ENCODE measurements at regions not wholly inside any gene's neighbourhood (a gene's known extent, or its start where the extent isn't known, plus 50 kb on each side); places are given as distances from the start of the nearest gene placed in this dataset.

GRCh38 chr14:104387022-104388010 lies 192.2 kb upstream of the C14orf180 start:
- Histone ChIP-seq H3K36me3 (no peaks in the 10 kb centered on the region), H3K4me3 (0 out of 2 replicates have a peak overlapping the region, but pooled peaks have one; percentile 43), H4K20me1 (no peaks in the 10 kb centered on the region), H3K9me3 (no peaks in the 10 kb centered on the region), H3K27me3 (peaks cover 6% of the 10 kb centered on the region; the same call in 1 of the 2 replicates), H3K4me2 (peak overlapping the region; percentile 97), H3K9ac (peak overlapping the region; percentile 42; the same call in 1 of the 2 replicates), H3K4me1 (peaks cover 95% of the 10 kb centered on the region), H3K27ac (peak overlapping the region; percentile 64)
- TF ChIP-seq Cebpa-rat (IDR thresholded peaks at IDR 0.05) = no peak

GRCh38 chr14:104388011-104388521 lies 191.5 kb upstream of the C14orf180 start:
- peaks cover 6% of the 10 kb centered on the region; the same call in 1 of the 2 replicates for H3K27me3 ChIP-seq
- no peaks in the 10 kb centered on the region for H3K9me3 ChIP-seq
- no peaks in the 10 kb centered on the region for H4K20me1 ChIP-seq
- no peak overlapping the region for H3K4me3 ChIP-seq
- H3K36me3 ChIP-seq = no peaks in the 10 kb centered on the region
- no peak for TF ChIP-seq Cebpa-rat (IDR thresholded peaks at IDR 0.05)
- peak overlapping the region; percentile 39 for H3K27ac ChIP-seq
- H3K9ac ChIP-seq = peak overlapping the region; percentile 25; the same call in 1 of the 2 replicates
- peaks cover 100% of the 10 kb centered on the region for H3K4me1 ChIP-seq
- peak overlapping the region; percentile 97 for H3K4me2 ChIP-seq

- Histone ChIP-seq H4K20me1 (no peaks in the 10 kb centered on the region), H3K36me3 (no peaks in the 10 kb centered on the region), H3K4me3 (peak overlapping the region; percentile 18; the same call in 1 of the 2 replicates), H3K27ac (peak overlapping the region; percentile 93), H3K27me3 (0 out of 2 replicates have a peak, but pooled peaks cover 6% of the 10 kb centered on the region), H3K9me3 (no peaks in the 10 kb centered on the region), H3K4me2 (peak overlapping the region; percentile 97), H3K4me1 (peaks cover 100% of the 10 kb centered on the region), H3K9ac (peak overlapping the region; percentile 53; the same call in 1 of the 2 replicates)
- TF ChIP-seq Cebpa-rat (IDR thresholded peaks at IDR 0.05) = no peak
Measured at GRCh38 chr14:104388541-104389325, 190.8 kb upstream of the C14orf180 start.

- H3K9me3 ChIP-seq = no peaks in the 10 kb centered on the region
- no peaks in the 10 kb centered on the region for H3K27me3 ChIP-seq
- peak overlapping the region; percentile 53; the same call in 1 of the 2 replicates for H3K9ac ChIP-seq
- peak overlapping the region; percentile 97 for H3K4me2 ChIP-seq
- H3K36me3 ChIP-seq = no peaks in the 10 kb centered on the region
- peaks cover 97% of the 10 kb centered on the region for H3K4me1 ChIP-seq
- TF ChIP-seq Cebpa-rat (IDR thresholded peaks at IDR 0.05) = no peak
- H3K27ac ChIP-seq = peak overlapping the region; percentile 93
- H4K20me1 ChIP-seq = no peaks in the 10 kb centered on the region
- H3K4me3 ChIP-seq = peak overlapping the region; percentile 18; the same call in 1 of the 2 replicates
Measured at GRCh38 chr14:104389326-104390220, 190.0 kb upstream of the C14orf180 start.

GRCh38 chr14:104390221-104390931 lies 189.2 kb upstream of the C14orf180 start:
- Histone ChIP-seq H3K36me3 (no peaks in the 10 kb centered on the region), H3K4me1 (peaks cover 97% of the 10 kb centered on the region), H3K27ac (peak overlapping the region; percentile 93), H4K20me1 (no peaks in the 10 kb centered on the region), H3K4me2 (peak overlapping the region; percentile 97), H3K9ac (peak overlapping the region; percentile 75; the same call in 1 of the 2 replicates), H3K27me3 (no peaks in the 10 kb centered on the region), H3K4me3 (no peak overlapping the region), H3K9me3 (no peaks in the 10 kb centered on the region)
- no peak for TF ChIP-seq Cebpa-rat (IDR thresholded peaks at IDR 0.05)

GRCh38 chr14:104390941-104391901 lies 188.3 kb upstream of the C14orf180 start:
- H3K4me1 ChIP-seq = peaks cover 97% of the 10 kb centered on the region
- no peaks in the 10 kb centered on the region for H3K9me3 ChIP-seq
- peak overlapping the region; percentile 93 for H3K27ac ChIP-seq
- peak overlapping the region; percentile 7; the same call in 1 of the 2 replicates for H3K4me3 ChIP-seq
- no peaks in the 10 kb centered on the region for H3K36me3 ChIP-seq
- H4K20me1 ChIP-seq = no peaks in the 10 kb centered on the region
- no peak for TF ChIP-seq Cebpa-rat (IDR thresholded peaks at IDR 0.05)
- H3K4me2 ChIP-seq = peak overlapping the region; percentile 97
- peak overlapping the region; percentile 75 for H3K9ac ChIP-seq
- no peaks in the 10 kb centered on the region for H3K27me3 ChIP-seq

- Histone ChIP-seq H3K27me3 (no peaks in the 10 kb centered on the region), H3K9ac (peak overlapping the region; percentile 75), H3K27ac (peak overlapping the region; percentile 93), H4K20me1 (no peaks in the 10 kb centered on the region), H3K4me2 (peak overlapping the region; percentile 97), H3K36me3 (no peaks in the 10 kb centered on the region), H3K4me1 (peaks cover 97% of the 10 kb centered on the region), H3K4me3 (peak overlapping the region; percentile 36), H3K9me3 (peaks cover 4% of the 10 kb centered on the region)
- no peak for TF ChIP-seq Cebpa-rat (IDR thresholded peaks at IDR 0.05)
Measured at GRCh38 chr14:104392001-104392395, 187.6 kb upstream of the C14orf180 start.
